HepG2 (cell line): ENCODE measurements at regions not wholly inside any gene's neighbourhood (a gene's known extent, or its start where the extent isn't known, plus 50 kb on each side); places are given as distances from the start of the nearest gene placed in this dataset.

Source experiments
- AGO2 ChIP-seq: fragments of 200-400 bp; formaldehyde crosslinking; optimal IDR thresholded peaks from 2 replicates; pipeline ENCODE3; 2017; ENCODE audit warnings: mild to moderate bottlenecking, low read depth, low read length, moderate library complexity
- HNRNPLL ChIP-seq: fragments of 200-400 bp; formaldehyde crosslinking; IDR thresholded peaks from 2 replicates; pipeline ENCODE4 v1.6.1; 2017; ENCODE audit warnings: mild to moderate bottlenecking, low read depth, low read length; ENCODE audit not compliant: poor library complexity, severe bottlenecking
- KLF12 ChIP-seq: sonication (generic); formaldehyde crosslinking; IDR thresholded peaks from 2 replicates; pipeline ENCODE4 v1.4.0; 2020; ENCODE audit warnings: missing genetic modification reagents, borderline replicate concordance
- KLF6 ChIP-seq: IDR thresholded peaks from 2 replicates; pipeline ENCODE4 v1.8.0; 2016; ENCODE audit warnings: missing biosample characterization, missing genetic modification reagents
- MAFF ChIP-seq: IDR thresholded peaks from 2 replicates; pipeline ENCODE4 v1.6.1; 2011; ENCODE audit warnings: low read depth, low read length, improper control_type of control experiment
- MED1 ChIP-seq: sonication (generic); formaldehyde crosslinking; IDR thresholded peaks from 2 replicates; pipeline ENCODE4 v1.4.0; 2020; ENCODE audit warnings: missing genetic modification reagents
- MYC ChIP-seq: sonication (generic); formaldehyde crosslinking; IDR thresholded peaks from 2 replicates; pipeline ENCODE4 v1.9.0; 2021; ENCODE audit warnings: missing genetic modification reagents, borderline replicate concordance
- NCOR1 ChIP-seq: fragments of 200-600 bp; sonication (generic); IDR thresholded peaks from 2 replicates; pipeline ENCODE4 v1.7.0; 2017; ENCODE audit warnings: antibody characterized with exemption, low read length, borderline replicate concordance
- PITX1 ChIP-seq: sonication (generic); formaldehyde crosslinking; IDR thresholded peaks from 2 replicates; pipeline ENCODE4 v1.5.1; 2020; ENCODE audit warnings: mild to moderate bottlenecking, missing genetic modification reagents
- SMYD3 ChIP-seq: sonication (generic); formaldehyde crosslinking; IDR thresholded peaks from 2 replicates; pipeline ENCODE4 v1.8.1; 2023; ENCODE audit warnings: mild to moderate bottlenecking, missing genetic modification reagents
- TEAD3 ChIP-seq: optimal IDR thresholded peaks from 2 replicates; pipeline ENCODE3; 2016; ENCODE audit warnings: borderline replicate concordance
- TFDP1 ChIP-seq: IDR thresholded peaks from 2 replicates; pipeline ENCODE4 v1.6.1; 2016; ENCODE audit warnings: missing compliant biosample characterization, missing genetic modification reagents, borderline replicate concordance
- ZBTB38 ChIP-seq: sonication (generic); formaldehyde crosslinking; IDR thresholded peaks from 2 replicates; pipeline ENCODE4 v1.5.1; 2020; ENCODE audit warnings: mild to moderate bottlenecking, missing genetic modification reagents
- ZNF232 ChIP-seq: sonication (generic); formaldehyde crosslinking; IDR thresholded peaks from 2 replicates; pipeline ENCODE4 v1.4.0; 2020; ENCODE audit warnings: missing genetic modification reagents, borderline replicate concordance
- ZSCAN12 ChIP-seq: sonication (generic); formaldehyde crosslinking; IDR thresholded peaks from 2 replicates; pipeline ENCODE4 v1.9.0; 2021; ENCODE audit warnings: mild to moderate bottlenecking, missing genetic modification reagents
- TF ChIP-seq, protein P1 (sequence below): sonication (generic); formaldehyde crosslinking; IDR thresholded peaks from 2 replicates; pipeline ENCODE4 v1.5.0; 2020; ENCODE audit warnings: mild to moderate bottlenecking, missing genetic modification reagents, borderline replicate concordance
- TF ChIP-seq, protein P2 (sequence below): sonication (generic); formaldehyde crosslinking; IDR thresholded peaks from 2 replicates; pipeline ENCODE4 v1.5.1; 2020; ENCODE audit warnings: missing genetic modification reagents, mild to moderate bottlenecking, borderline replicate concordance
- TF ChIP-seq, protein P3 (sequence below): IDR thresholded peaks from 2 replicates; pipeline ENCODE4 v1.6.1; 2016; ENCODE audit warnings: mild to moderate bottlenecking

GRCh38 chr6:139925894-139926641 lies 551.6 kb upstream of the CITED2 start (continued):
- TF ChIP-seq, protein P1, sequence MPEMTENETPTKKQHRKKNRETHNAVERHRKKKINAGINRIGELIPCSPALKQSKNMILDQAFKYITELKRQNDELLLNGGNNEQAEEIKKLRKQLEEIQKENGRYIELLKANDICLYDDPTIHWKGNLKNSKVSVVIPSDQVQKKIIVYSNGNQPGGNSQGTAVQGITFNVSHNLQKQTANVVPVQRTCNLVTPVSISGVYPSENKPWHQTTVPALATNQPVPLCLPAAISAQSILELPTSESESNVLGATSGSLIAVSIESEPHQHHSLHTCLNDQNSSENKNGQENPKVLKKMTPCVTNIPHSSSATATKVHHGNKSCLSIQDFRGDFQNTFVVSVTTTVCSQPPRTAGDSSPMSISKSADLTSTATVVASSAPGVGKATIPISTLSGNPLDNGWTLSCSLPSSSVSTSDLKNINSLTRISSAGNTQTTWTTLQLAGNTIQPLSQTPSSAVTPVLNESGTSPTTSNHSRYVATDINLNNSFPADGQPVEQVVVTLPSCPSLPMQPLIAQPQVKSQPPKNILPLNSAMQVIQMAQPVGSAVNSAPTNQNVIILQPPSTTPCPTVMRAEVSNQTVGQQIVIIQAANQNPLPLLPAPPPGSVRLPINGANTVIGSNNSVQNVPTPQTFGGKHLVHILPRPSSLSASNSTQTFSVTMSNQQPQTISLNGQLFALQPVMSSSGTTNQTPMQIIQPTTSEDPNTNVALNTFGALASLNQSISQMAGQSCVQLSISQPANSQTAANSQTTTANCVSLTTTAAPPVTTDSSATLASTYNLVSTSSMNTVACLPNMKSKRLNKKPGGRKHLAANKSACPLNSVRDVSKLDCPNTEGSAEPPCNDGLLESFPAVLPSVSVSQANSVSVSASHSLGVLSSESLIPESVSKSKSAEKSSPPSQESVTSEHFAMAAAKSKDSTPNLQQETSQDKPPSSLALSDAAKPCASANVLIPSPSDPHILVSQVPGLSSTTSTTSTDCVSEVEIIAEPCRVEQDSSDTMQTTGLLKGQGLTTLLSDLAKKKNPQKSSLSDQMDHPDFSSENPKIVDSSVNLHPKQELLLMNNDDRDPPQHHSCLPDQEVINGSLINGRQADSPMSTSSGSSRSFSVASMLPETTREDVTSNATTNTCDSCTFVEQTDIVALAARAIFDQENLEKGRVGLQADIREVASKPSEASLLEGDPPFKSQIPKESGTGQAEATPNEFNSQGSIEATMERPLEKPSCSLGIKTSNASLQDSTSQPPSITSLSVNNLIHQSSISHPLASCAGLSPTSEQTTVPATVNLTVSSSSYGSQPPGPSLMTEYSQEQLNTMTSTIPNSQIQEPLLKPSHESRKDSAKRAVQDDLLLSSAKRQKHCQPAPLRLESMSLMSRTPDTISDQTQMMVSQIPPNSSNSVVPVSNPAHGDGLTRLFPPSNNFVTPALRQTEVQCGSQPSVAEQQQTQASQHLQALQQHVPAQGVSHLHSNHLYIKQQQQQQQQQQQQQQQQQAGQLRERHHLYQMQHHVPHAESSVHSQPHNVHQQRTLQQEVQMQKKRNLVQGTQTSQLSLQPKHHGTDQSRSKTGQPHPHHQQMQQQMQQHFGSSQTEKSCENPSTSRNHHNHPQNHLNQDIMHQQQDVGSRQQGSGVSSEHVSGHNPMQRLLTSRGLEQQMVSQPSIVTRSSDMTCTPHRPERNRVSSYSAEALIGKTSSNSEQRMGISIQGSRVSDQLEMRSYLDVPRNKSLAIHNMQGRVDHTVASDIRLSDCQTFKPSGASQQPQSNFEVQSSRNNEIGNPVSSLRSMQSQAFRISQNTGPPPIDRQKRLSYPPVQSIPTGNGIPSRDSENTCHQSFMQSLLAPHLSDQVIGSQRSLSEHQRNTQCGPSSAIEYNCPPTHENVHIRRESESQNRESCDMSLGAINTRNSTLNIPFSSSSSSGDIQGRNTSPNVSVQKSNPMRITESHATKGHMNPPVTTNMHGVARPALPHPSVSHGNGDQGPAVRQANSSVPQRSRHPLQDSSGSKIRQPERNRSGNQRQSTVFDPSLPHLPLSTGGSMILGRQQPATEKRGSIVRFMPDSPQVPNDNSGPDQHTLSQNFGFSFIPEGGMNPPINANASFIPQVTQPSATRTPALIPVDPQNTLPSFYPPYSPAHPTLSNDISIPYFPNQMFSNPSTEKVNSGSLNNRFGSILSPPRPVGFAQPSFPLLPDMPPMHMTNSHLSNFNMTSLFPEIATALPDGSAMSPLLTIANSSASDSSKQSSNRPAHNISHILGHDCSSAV (CRISPR knock-in tag), result no peak
- TF ChIP-seq ZNF232 (CRISPR knock-in tag), result 0 out of 2 replicates have a peak, but pooled peaks have one; percentile 44
- peak; percentile 30; the same call in 1 of the 2 replicates for TF ChIP-seq PITX1 (CRISPR knock-in tag)
- peak; percentile 69 for TF ChIP-seq MED1 (CRISPR knock-in tag)
- TF ChIP-seq ZBTB38 (CRISPR knock-in tag), result no peak
- peak; percentile 39; the same call in 1 of the 2 replicates for TF ChIP-seq MYC (CRISPR knock-in tag)
- TF ChIP-seq NCOR1, result peak; percentile 36; the same call in 1 of the 2 replicates
- TF ChIP-seq TFDP1 (CRISPR knock-in tag), result 0 out of 2 replicates have a peak, but pooled peaks have one; percentile 33
- TF ChIP-seq, protein P2, sequence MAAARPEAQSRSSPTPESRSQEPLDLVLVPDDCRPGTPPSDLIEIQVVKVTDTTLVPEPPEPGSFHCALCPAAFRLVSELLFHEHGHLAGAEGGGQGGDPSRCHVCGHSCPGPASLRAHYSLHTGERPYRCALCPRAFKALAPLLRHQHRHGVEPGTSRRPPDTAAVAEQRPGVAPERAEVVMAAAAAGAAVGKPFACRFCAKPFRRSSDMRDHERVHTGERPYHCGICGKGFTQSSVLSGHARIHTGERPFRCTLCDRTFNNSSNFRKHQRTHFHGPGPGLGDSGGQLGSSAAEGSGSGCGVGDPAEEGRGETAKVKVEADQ, result no peak
- TF ChIP-seq AGO2, result no peak
- 0 out of 2 replicates have a peak, but pooled peaks have one; percentile 14 for TF ChIP-seq MAFF
- TF ChIP-seq HNRNPLL, result no peak
- no peak for TF ChIP-seq SMYD3
- no peak for TF ChIP-seq ZSCAN12 (CRISPR knock-in tag)
- TF ChIP-seq, protein P3, sequence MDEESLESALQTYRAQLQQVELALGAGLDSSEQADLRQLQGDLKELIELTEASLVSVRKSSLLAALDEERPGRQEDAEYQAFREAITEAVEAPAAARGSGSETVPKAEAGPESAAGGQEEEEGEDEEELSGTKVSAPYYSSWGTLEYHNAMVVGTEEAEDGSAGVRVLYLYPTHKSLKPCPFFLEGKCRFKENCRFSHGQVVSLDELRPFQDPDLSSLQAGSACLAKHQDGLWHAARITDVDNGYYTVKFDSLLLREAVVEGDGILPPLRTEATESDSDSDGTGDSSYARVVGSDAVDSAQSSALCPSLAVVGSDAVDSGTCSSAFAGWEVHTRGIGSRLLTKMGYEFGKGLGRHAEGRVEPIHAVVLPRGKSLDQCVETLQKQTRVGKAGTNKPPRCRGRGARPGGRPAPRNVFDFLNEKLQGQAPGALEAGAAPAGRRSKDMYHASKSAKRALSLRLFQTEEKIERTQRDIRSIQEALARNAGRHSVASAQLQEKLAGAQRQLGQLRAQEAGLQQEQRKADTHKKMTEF (CRISPR knock-in tag), result peak; percentile 68
- TF ChIP-seq KLF12 (CRISPR knock-in tag), result no peak
- no peak for TF ChIP-seq KLF6
- TF ChIP-seq TEAD3 (CRISPR knock-in tag), result no peak
